Glutamatergic neuron (in vitro differentiated cells): ENCODE measurements at regions not wholly inside any gene's neighbourhood (a gene's known extent, or its start where the extent isn't known, plus 50 kb on each side); places are given as distances from the start of the nearest gene placed in this dataset.

ENCODE experiments used
- DNase-seq: peaks from one replicate; pipeline ENCODE4 v3.0.0; 2022
- H3K27ac Mint-ChIP-seq: one replicate; pipeline ENCODE4 v1.8.0; 2020; ENCODE audit warnings: mild to moderate bottlenecking, mixed read lengths, inconsistent platforms; ENCODE audit not compliant: unreplicated experiment
- H3K27me3 Mint-ChIP-seq: one replicate; pipeline ENCODE4 v1.8.0; 2020; ENCODE audit warnings: mild to moderate bottlenecking, moderate library complexity, mixed read lengths, inconsistent platforms; ENCODE audit not compliant: unreplicated experiment
- H3K36me3 Mint-ChIP-seq: one replicate; pipeline ENCODE4 v1.8.0; 2020; ENCODE audit warnings: mild to moderate bottlenecking, mixed read lengths, inconsistent platforms; ENCODE audit not compliant: unreplicated experiment
- H3K4me1 Mint-ChIP-seq: one replicate; pipeline ENCODE4 v1.8.0; 2020; ENCODE audit warnings: mild to moderate bottlenecking, low read depth, mixed read lengths, inconsistent platforms; ENCODE audit not compliant: unreplicated experiment
- H3K4me3 Mint-ChIP-seq: one replicate; pipeline ENCODE4 v1.8.0; 2020; ENCODE audit warnings: mild to moderate bottlenecking, mixed read lengths, inconsistent platforms; ENCODE audit not compliant: unreplicated experiment
- H3K9me3 Mint-ChIP-seq: one replicate; pipeline ENCODE4 v1.8.0; 2020; ENCODE audit warnings: mild to moderate bottlenecking, moderate library complexity, mixed read lengths, inconsistent platforms; ENCODE audit not compliant: unreplicated experiment
- TF ChIP-seq, protein P1 (sequence below): fragments of 200-600 bp; sonication (generic); IDR thresholded peaks from one replicate; pipeline ENCODE4 v1.5.0; 2021; ENCODE audit not compliant: partially characterized antibody, unreplicated experiment

DNA sequence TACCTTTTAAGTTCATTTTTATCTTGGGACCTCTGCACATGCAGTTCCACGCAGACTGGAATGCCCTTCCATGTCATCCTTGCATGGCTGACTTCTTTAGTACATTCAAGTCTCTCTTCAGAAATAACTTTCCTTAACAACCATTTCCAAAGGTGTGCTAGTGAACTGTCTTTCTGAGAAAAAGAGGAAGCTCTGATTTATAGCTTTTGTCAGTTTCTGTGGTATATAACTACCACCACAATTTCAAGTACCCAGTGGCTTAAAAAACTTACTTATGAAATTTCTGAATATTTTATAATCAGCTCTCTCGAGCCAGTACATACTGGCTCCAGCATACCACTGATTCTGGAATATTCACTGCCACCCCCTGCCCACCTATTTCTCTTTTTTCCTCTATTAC is 1613.8 kb downstream of the MAT2B start:
- H3K9me3 Mint-ChIP-seq, result no peaks in the 10 kb centered on the region
- H3K27ac Mint-ChIP-seq, result no peak overlapping the region
- H3K27me3 Mint-ChIP-seq, result no peaks in the 10 kb centered on the region
- H3K4me1 Mint-ChIP-seq, result no peaks in the 10 kb centered on the region
- no peak overlapping the region for H3K4me3 Mint-ChIP-seq
- DNase-seq, result no peak
- TF ChIP-seq, protein P1, sequence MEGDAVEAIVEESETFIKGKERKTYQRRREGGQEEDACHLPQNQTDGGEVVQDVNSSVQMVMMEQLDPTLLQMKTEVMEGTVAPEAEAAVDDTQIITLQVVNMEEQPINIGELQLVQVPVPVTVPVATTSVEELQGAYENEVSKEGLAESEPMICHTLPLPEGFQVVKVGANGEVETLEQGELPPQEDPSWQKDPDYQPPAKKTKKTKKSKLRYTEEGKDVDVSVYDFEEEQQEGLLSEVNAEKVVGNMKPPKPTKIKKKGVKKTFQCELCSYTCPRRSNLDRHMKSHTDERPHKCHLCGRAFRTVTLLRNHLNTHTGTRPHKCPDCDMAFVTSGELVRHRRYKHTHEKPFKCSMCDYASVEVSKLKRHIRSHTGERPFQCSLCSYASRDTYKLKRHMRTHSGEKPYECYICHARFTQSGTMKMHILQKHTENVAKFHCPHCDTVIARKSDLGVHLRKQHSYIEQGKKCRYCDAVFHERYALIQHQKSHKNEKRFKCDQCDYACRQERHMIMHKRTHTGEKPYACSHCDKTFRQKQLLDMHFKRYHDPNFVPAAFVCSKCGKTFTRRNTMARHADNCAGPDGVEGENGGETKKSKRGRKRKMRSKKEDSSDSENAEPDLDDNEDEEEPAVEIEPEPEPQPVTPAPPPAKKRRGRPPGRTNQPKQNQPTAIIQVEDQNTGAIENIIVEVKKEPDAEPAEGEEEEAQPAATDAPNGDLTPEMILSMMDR, result no peak
- H3K36me3 Mint-ChIP-seq, result no peaks in the 10 kb centered on the region

DNA sequence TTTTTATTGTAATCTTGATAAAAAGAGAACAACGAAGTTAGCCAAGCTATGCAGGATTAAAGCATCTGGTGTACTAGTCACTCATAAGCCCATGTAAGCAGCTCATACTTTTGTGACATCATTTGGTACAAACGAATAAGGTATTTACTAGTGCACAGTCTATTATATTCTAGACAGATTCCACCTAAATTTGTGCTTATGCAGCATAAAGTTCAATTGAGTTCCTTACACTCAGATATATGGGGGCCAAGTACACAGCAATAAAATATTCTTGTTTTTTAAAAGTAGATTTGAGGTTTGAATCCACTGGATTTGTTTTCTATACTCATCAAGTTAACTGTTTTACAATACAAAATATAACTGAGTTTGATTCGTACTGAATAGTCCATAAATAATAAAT is 1621.2 kb downstream of the MAT2B start:
- Mint-ChIP-seq H3K27ac (no peak overlapping the region), H3K4me3 (no peak overlapping the region), H3K9me3 (no peaks in the 10 kb centered on the region), H3K27me3 (no peaks in the 10 kb centered on the region), H3K4me1 (no peaks in the 10 kb centered on the region), H3K36me3 (no peaks in the 10 kb centered on the region)
- TF ChIP-seq, protein P1, result no peak
- DNase-seq, result no peak

DNA sequence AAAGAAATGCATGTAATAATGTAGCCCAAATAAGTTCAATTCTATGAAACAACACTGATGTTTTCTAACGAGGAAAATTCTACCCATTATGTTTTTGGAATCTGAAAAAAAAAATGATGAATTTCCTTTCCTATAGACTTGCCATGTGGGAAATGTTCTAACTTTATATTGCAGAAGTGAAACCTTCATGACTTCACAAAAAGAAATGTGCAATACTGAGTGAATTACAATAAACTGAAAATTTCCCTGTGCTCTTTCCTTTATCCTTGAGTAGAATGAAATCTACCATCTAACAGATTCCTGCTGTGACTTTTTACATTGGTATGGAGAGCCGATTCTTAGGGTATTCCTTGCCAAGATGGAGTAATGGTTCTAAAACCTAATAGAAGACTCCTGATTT is 1622.5 kb downstream of the MAT2B start:
- Mint-ChIP-seq H3K4me1 (no peaks in the 10 kb centered on the region), H3K9me3 (no peaks in the 10 kb centered on the region), H3K4me3 (no peak overlapping the region), H3K27ac (no peak overlapping the region), H3K36me3 (no peaks in the 10 kb centered on the region), H3K27me3 (no peaks in the 10 kb centered on the region)
- TF ChIP-seq, protein P1, result no peak
- DNase-seq, result no peak

DNA sequence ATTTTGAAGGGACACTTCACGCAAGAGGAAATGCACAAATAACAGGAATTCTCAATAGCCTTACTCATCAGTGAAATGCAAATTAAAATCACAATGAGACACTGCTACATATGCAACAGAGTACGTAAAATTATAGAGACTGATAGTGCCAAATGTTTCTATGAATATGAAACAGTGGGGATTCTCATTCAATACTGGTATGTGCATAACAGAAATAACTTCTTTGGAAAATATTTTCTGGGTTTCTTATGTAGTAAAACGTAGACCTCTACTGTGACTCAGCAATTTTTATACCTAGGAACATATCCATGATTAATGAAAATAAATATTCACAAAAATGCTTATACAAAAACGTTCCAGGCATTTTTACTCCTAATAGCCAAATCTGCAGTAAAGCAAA is 1625.2 kb downstream of the MAT2B start:
- no peaks in the 10 kb centered on the region for H3K9me3 Mint-ChIP-seq
- TF ChIP-seq, protein P1, result no peak

DNA sequence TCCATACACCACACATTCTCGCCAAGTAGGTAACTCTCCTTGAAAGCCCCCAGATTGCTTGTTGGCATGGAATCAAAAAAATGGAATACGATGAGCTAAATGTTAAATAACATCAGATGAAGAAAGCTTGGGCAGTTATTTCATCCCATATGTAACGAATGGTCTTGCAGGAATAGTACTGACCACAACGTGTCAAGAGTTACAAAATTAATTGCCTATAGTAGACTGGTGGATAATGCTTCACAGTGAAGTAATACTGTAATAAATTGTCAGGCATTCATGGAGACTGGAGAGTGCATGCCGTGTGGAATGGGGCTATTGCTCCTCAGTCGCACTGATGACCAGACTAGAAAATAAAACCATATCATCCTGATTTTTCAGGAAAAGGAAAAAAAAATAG is 1628.7 kb downstream of the MAT2B start:
- Mint-ChIP-seq H3K27ac (no peak overlapping the region), H3K27me3 (no peaks in the 10 kb centered on the region), H3K4me3 (no peak overlapping the region), H3K36me3 (no peaks in the 10 kb centered on the region), H3K4me1 (no peaks in the 10 kb centered on the region), H3K9me3 (no peaks in the 10 kb centered on the region)
- TF ChIP-seq, protein P1, result no peak
- no peak for DNase-seq

More for the DNA sequence above, 1625.2 kb downstream of the MAT2B start:
- Mint-ChIP-seq H3K36me3 (no peaks in the 10 kb centered on the region), H3K4me3 (no peak overlapping the region), H3K27ac (no peak overlapping the region), H3K27me3 (no peaks in the 10 kb centered on the region), H3K4me1 (no peaks in the 10 kb centered on the region)
- no peak for DNase-seq
